ENCODE measurements at regions not wholly inside any gene's neighbourhood (a gene's known extent, or its start where the extent isn't known, plus 50 kb on each side); places are given as distances from the start of the nearest gene placed in this dataset.

- DNase-seq = no peak
Observed at GRCh38 chr1:204736836-204737235, 51.3 kb upstream of the LRRN2 start.

- no peak for DNase-seq
Observed at GRCh38 chr1:204738506-204738905, 53.0 kb upstream of the LRRN2 start.

- no peak for DNase-seq
Observed at GRCh38 chr1:204740354-204740753, 54.8 kb upstream of the LRRN2 start.

GRCh38 chr1:204741440-204741839 is 55.9 kb upstream of the LRRN2 start:
- DNase-seq = no peak

GRCh38 chr1:204742676-204743251 is 57.2 kb upstream of the LRRN2 start:
- no peak for DNase-seq

- DNase-seq = no peak
Observed at GRCh38 chr1:204744107-204744779, 58.7 kb upstream of the LRRN2 start.

GRCh38 chr1:204746838-204747442 is 61.4 kb upstream of the LRRN2 start:
- DNase-seq = no peak

- no peak for DNase-seq
Observed at GRCh38 chr1:204751480-204751879, 65.9 kb upstream of the LRRN2 start.

GRCh38 chr1:204751883-204752687 is 66.5 kb upstream of the LRRN2 start:
- no peak for DNase-seq

- no peak for DNase-seq
Observed at GRCh38 chr1:204752688-204753040, 67.1 kb upstream of the LRRN2 start.

GRCh38 chr1:204754821-204755220 is 69.3 kb upstream of the LRRN2 start:
- no peak for DNase-seq

GRCh38 chr1:204756349-204756748 is 70.8 kb upstream of the LRRN2 start:
- DNase-seq = no peak

GRCh38 chr1:204756811-204757210 is 71.3 kb upstream of the LRRN2 start:
- DNase-seq = no peak

GRCh38 chr1:204758601-204759000 is 73.1 kb upstream of the LRRN2 start:
- no peak for DNase-seq

- no peak for DNase-seq
Observed at GRCh38 chr1:204760350-204760749, 74.8 kb upstream of the LRRN2 start.

- no peak for DNase-seq
Observed at GRCh38 chr1:204760757-204761156, 75.2 kb upstream of the LRRN2 start.

GRCh38 chr1:204763773-204764427 is 78.4 kb upstream of the LRRN2 start:
- peak; percentile 16 to 23 for DNase-seq

- no peak for DNase-seq
Observed at GRCh38 chr1:204769997-204770396, 84.5 kb upstream of the LRRN2 start.

GRCh38 chr1:204771358-204771757 is 85.8 kb upstream of the LRRN2 start:
- no peak for DNase-seq

GRCh38 chr1:204773246-204773645 is 87.7 kb upstream of the LRRN2 start:
- no peak for DNase-seq

GRCh38 chr1:204775546-204775945 is 90.0 kb upstream of the LRRN2 start:
- DNase-seq = no peak

GRCh38 chr1:204777591-204777990 is 92.1 kb upstream of the LRRN2 start:
- DNase-seq = no peak
